H9 (cell line): ENCODE measurements at regions not wholly inside any gene's neighbourhood (a gene's known extent, or its start where the extent isn't known, plus 50 kb on each side); places are given as distances from the start of the nearest gene placed in this dataset.

Source experiments
- DNase-seq: peaks from one replicate; pipeline ENCODE4 v3.0.0-alpha.2; 2017
- H2AFZ ChIP-seq: one replicate; pipeline ENCODE4 v1.6.1; 2013; ENCODE audit warnings: mild to moderate bottlenecking, low read length, control low read depth, moderate library complexity
- H2AK5ac ChIP-seq: 2 replicates; pipeline ENCODE4 v1.6.1; 2013; ENCODE audit warnings: low read length, control low read depth, mixed read lengths; ENCODE audit not compliant: insufficient read length
- H2BK120ac ChIP-seq: one replicate; pipeline ENCODE4 v1.6.1; 2013; ENCODE audit warnings: low read depth, mild to moderate bottlenecking, low read length, control low read depth, inconsistent platforms; ENCODE audit not compliant: poor library complexity, severe bottlenecking
- H2BK12ac ChIP-seq: 2 replicates; pipeline ENCODE4 v1.6.1; 2013; ENCODE audit warnings: low read length, control low read depth, mixed read lengths, low read depth; ENCODE audit not compliant: insufficient read length
- H2BK15ac ChIP-seq: 2 replicates; pipeline ENCODE4 v1.6.1; 2013; ENCODE audit warnings: low read depth, low read length, control low read depth
- H2BK20ac ChIP-seq: one replicate; pipeline ENCODE4 v1.6.1; 2013; ENCODE audit warnings: low read depth, mild to moderate bottlenecking, low read length, control low read depth, inconsistent platforms; ENCODE audit not compliant: poor library complexity, severe bottlenecking
- H2BK5ac ChIP-seq: 2 replicates; pipeline ENCODE4 v1.6.1; 2013; ENCODE audit warnings: low read length, control low read depth, mixed read lengths; ENCODE audit not compliant: insufficient read length
- H3K14ac ChIP-seq: 2 replicates; pipeline ENCODE4 v1.6.1; 2013; ENCODE audit warnings: low read length, control low read depth; ENCODE audit not compliant: insufficient read depth
- H3K18ac ChIP-seq: 2 replicates; pipeline ENCODE4 v1.6.1; 2013; ENCODE audit warnings: low read depth, mild to moderate bottlenecking, mixed read lengths, low read length, control low read depth; ENCODE audit not compliant: insufficient read length
- H3K23ac ChIP-seq: 2 replicates; pipeline ENCODE4 v1.6.1; 2013; ENCODE audit warnings: low read length, control low read depth, mixed read lengths, low read depth; ENCODE audit not compliant: insufficient read length
- H3K23me2 ChIP-seq: 2 replicates; pipeline ENCODE4 v1.6.1; 2013; ENCODE audit warnings: low read depth, mild to moderate bottlenecking, mixed read lengths, low read length, control low read depth; ENCODE audit not compliant: insufficient read length, poor library complexity, severe bottlenecking
- H3K27ac ChIP-seq: 2 replicates; pipeline ENCODE4 v1.5.1; 2013; ENCODE audit warnings: low read length, control low read depth, mixed read lengths, low read depth; ENCODE audit not compliant: insufficient read length
- H3K27me3 ChIP-seq: 2 replicates; pipeline ENCODE4 v1.6.1; 2013; ENCODE audit warnings: low read length, control low read depth, inconsistent platforms; ENCODE audit not compliant: insufficient read depth
- H3K4ac ChIP-seq: 2 replicates; pipeline ENCODE4 v1.6.1; 2013; ENCODE audit warnings: low read depth, mild to moderate bottlenecking, control low read depth, inconsistent platforms, low read length, moderate library complexity
- H3K4me1 ChIP-seq: 2 replicates; pipeline ENCODE4 v1.6.1; 2013; ENCODE audit warnings: low read length, control low read depth, inconsistent platforms; ENCODE audit not compliant: insufficient read depth
- H3K4me2 ChIP-seq: 2 replicates; pipeline ENCODE4 v1.6.1; 2013; ENCODE audit warnings: low read length, control low read depth, mixed read lengths; ENCODE audit not compliant: insufficient read length, insufficient read depth
- H3K56ac ChIP-seq: 2 replicates; pipeline ENCODE4 v1.6.1; 2013; ENCODE audit warnings: low read depth, mild to moderate bottlenecking, mixed read lengths, low read length, control low read depth; ENCODE audit not compliant: insufficient read length
- H3K79me1 ChIP-seq: 2 replicates; pipeline ENCODE4 v1.6.1; 2013; ENCODE audit warnings: low read depth, mild to moderate bottlenecking, moderate library complexity, low read length, control low read depth, inconsistent platforms; ENCODE audit not compliant: insufficient read depth, poor library complexity, severe bottlenecking
- H3K79me2 ChIP-seq: 2 replicates; pipeline ENCODE4 v1.6.1; 2013; ENCODE audit warnings: low read length, control low read depth, inconsistent platforms; ENCODE audit not compliant: insufficient read depth
- H3K9ac ChIP-seq: 2 replicates; pipeline ENCODE4 v1.6.1; 2013; ENCODE audit warnings: low read length, control low read depth, mixed read lengths; ENCODE audit not compliant: insufficient read length; ENCODE audit errors: extremely low read depth
- H3K9me3 ChIP-seq: one replicate; pipeline ENCODE4 v1.6.1; 2013; ENCODE audit warnings: low read depth, low read length, inconsistent platforms; ENCODE audit not compliant: control insufficient read depth
- H3T11ph ChIP-seq: one replicate; pipeline ENCODE4 v1.6.1; 2013; ENCODE audit warnings: mild to moderate bottlenecking, low read length, control low read depth, inconsistent platforms
- H4K20me1 ChIP-seq: one replicate; pipeline ENCODE4 v1.6.1; 2013; ENCODE audit not compliant: control insufficient read depth, insufficient read length, insufficient read depth
- H4K5ac ChIP-seq: 2 replicates; pipeline ENCODE4 v1.6.1; 2013; ENCODE audit warnings: low read depth, mild to moderate bottlenecking, mixed read lengths, low read length, control low read depth; ENCODE audit not compliant: insufficient read length
- H4K8ac ChIP-seq: replicated peaks from 2 replicates; pipeline ENCODE4 v1.6.1; 2013; ENCODE audit warnings: low read length, control low read depth, mixed read lengths, low read depth; ENCODE audit not compliant: insufficient read length
- H4K91ac ChIP-seq: 2 replicates; pipeline ENCODE4 v1.6.1; 2013; ENCODE audit warnings: low read depth, mild to moderate bottlenecking, moderate library complexity, mixed read lengths, low read length, control low read depth; ENCODE audit not compliant: insufficient read length
- H3K27ac Mint-ChIP-seq, 3 experiments: 2 replicates in 2 of 3; 3 replicates in 1 of 3; pipeline ENCODE4 v1.8.0; 2020 to 2021; ENCODE audit warnings: mixed read lengths in 3 of 3, mild to moderate bottlenecking in 1 of 3, moderate library complexity in 1 of 3
- H3K27me3 Mint-ChIP-seq: 2 replicates; pipeline ENCODE4 v1.8.0; 2021; ENCODE audit warnings: low read depth, mild to moderate bottlenecking, moderate library complexity, mixed read lengths
- H3K36me3 Mint-ChIP-seq, 3 experiments: 2 replicates in 2 of 3; 3 replicates in 1 of 3; pipeline ENCODE4 v1.8.0; 2020 to 2021; ENCODE audit warnings: low read depth in 3 of 3, mixed read lengths in 3 of 3; ENCODE audit not compliant: insufficient read depth in 1 of 3
- H3K4me1 Mint-ChIP-seq, 2 experiments: 2 replicates each; pipeline ENCODE4 v1.8.0; 2020; ENCODE audit warnings: mixed read lengths in 2 of 2
- H3K4me3 Mint-ChIP-seq, 2 experiments: 2 replicates in 1 of 2; 3 replicates in 1 of 2; pipeline ENCODE4 v1.8.0; 2020 to 2021; ENCODE audit warnings: mild to moderate bottlenecking in 2 of 2, mixed read lengths in 2 of 2, moderate library complexity in 1 of 2
- H3K9me3 Mint-ChIP-seq, 2 experiments: 2 replicates in 1 of 2; 3 replicates in 1 of 2; pipeline ENCODE4 v1.8.0; 2020; ENCODE audit warnings: mild to moderate bottlenecking in 2 of 2, mixed read lengths in 2 of 2, moderate library complexity in 1 of 2
- CTCF ChIP-seq: fragments of 200-600 bp; sonication (generic); conservative IDR thresholded peaks from 3 replicates; pipeline ENCODE4 v1.8.0; 2021; ENCODE audit warnings: antibody characterized with exemption, mild to moderate bottlenecking
- WGBS: extraction: QIAGEN DNeasy Blood & Tissue Kit; methylation state at CpG from one replicate; pipeline ENCODE4 v1.1.7; 2013; ENCODE audit warnings: missing lambda C conversion rate, low lambda C conversion rate, mixed read lengths; ENCODE audit not compliant: insufficient read length; ENCODE audit errors: extremely low coverage; 5-methylcytosine and 5-hydroxymethylcytosine counted together

- H2BK20ac ChIP-seq, result no peak overlapping the region
- H2AK5ac ChIP-seq, result no peak overlapping the region
- no peak overlapping the region for H3K27ac Mint-ChIP-seq
- H3K79me1 ChIP-seq, result no peaks in the 10 kb centered on the region
- H4K8ac ChIP-seq, result no peak overlapping the region
- no peak overlapping the region for H3K4me2 ChIP-seq
- H4K5ac ChIP-seq, result no peak overlapping the region
- no peak overlapping the region for H3K4ac ChIP-seq
- no peak overlapping the region for H3K4me3 Mint-ChIP-seq
- no peaks in the 10 kb centered on the region for H3K79me2 ChIP-seq
- no peak overlapping the region for H3K23ac ChIP-seq
- H4K91ac ChIP-seq, result no peak overlapping the region
- H3K27ac ChIP-seq, result no peak overlapping the region
- no peak overlapping the region for H2AFZ ChIP-seq
- H3K27me3 Mint-ChIP-seq, result no peaks in the 10 kb centered on the region
- no peak overlapping the region for H2BK15ac ChIP-seq
- no peaks in the 10 kb centered on the region for H3K23me2 ChIP-seq
- no peak overlapping the region for H3K18ac ChIP-seq
- H3K56ac ChIP-seq, result no peak overlapping the region
- no peaks in the 10 kb centered on the region for H3K9me3 Mint-ChIP-seq
- H3K14ac ChIP-seq, result no peak overlapping the region
- WGBS, result no CpG with 5 or more reads among the region's 4 CpGs
- H2BK120ac ChIP-seq, result no peak overlapping the region
- H3K9me3 ChIP-seq, result no peaks in the 10 kb centered on the region
- no peak overlapping the region for H3K9ac ChIP-seq
- H3T11ph ChIP-seq, result no peak overlapping the region
- no peak overlapping the region for H2BK5ac ChIP-seq
- no peak for DNase-seq
- no peak for TF ChIP-seq CTCF
- H3K36me3 Mint-ChIP-seq, result no peaks in the 10 kb centered on the region
- H3K4me1 ChIP-seq, result no peaks in the 10 kb centered on the region
- no peaks in the 10 kb centered on the region for H3K27me3 ChIP-seq
- H2BK12ac ChIP-seq, result no peak overlapping the region
- peaks cover under 1 to 2% of the 10 kb centered on the region in 2 experiments; a peak in 3 of 4 replicates for H3K4me1 Mint-ChIP-seq
- no peaks in the 10 kb centered on the region for H4K20me1 ChIP-seq
These were observed 52.4 kb upstream of the JAK2 start for GRCh38 chr9:4932681-4933080.
